Gastrocnemius medialis (tissue), 4 donors: ENCODE measurements at regions not wholly inside any gene's neighbourhood (a gene's known extent, or its start where the extent isn't known, plus 50 kb on each side); places are given as distances from the start of the nearest gene placed in this dataset.

Source experiments
- ATAC-seq, 2 donors: fragments of 150-250 bp; one replicate each; pipeline ENCODE4 v1.9.1; 2016
- DNase-seq, 2 donors: peaks; one replicate each; pipeline ENCODE4 v3.0.0-alpha.2; 2019
- H3K27ac ChIP-seq, 4 donors: fragments of 200-600 bp; sonication (generic); 1 replicate in 1 of 4; 2 replicates in 3 of 4; pipeline ENCODE4 v1.5.1; 2016 to 2018; ENCODE audit warnings: mild to moderate bottlenecking in 2 of 4, moderate library complexity in 1 of 4
- H3K27me3 ChIP-seq, 3 donors: fragments of 200-600 bp; sonication (generic) in 2 of 3; 1 replicate in 1 of 3; 2 replicates in 2 of 3; pipeline versions ENCODE4 v1.5.1 to v1.6.0; 2016 to 2019; ENCODE audit warnings: mild to moderate bottlenecking in 1 of 3, moderate library complexity in 1 of 3
- H3K36me3 ChIP-seq, 2 donors: fragments of 200-600 bp; sonication (generic) in 1 of 2; one replicate each; pipeline ENCODE4 v1.5.1; 2017 to 2018
- H3K4me1 ChIP-seq, 2 donors: fragments of 200-600 bp; sonication (generic) in 1 of 2; one replicate each; pipeline ENCODE4 v1.5.1; 2016 to 2017; ENCODE audit warnings: mild to moderate bottlenecking in 2 of 2
- H3K4me3 ChIP-seq, 4 donors: fragments of 200-600 bp; sonication (generic) in 3 of 4; 1 replicate in 1 of 4; 2 replicates in 3 of 4; pipeline ENCODE4 v1.5.1; 2016 to 2019; ENCODE audit warnings: mild to moderate bottlenecking in 2 of 4
- H3K9me3 ChIP-seq, 3 donors: fragments of 200-600 bp; sonication (generic) in 2 of 3; 1 replicate in 1 of 3; 2 replicates in 2 of 3; pipeline ENCODE4 v1.5.1; 2016 to 2019
- CTCF ChIP-seq, 5 experiments: fragments of 450-650 bp in 3 of 5; fragments of 200-600 bp in 2 of 5; sonication (generic) in 2 of 5; IDR thresholded peaks in 4 of 5; conservative IDR thresholded peaks in 1 of 5; 1 replicate in 4 of 5; 2 replicates in 1 of 5; pipeline ENCODE4 v1.5.1; 2016 to 2019; ENCODE audit warnings: antibody characterized with exemption in 5 of 5, mild to moderate bottlenecking in 3 of 5, moderate library complexity in 3 of 5
- POLR2A ChIP-seq, 2 donors: fragments of 450-650 bp; IDR thresholded peaks; one replicate each; pipeline ENCODE4 v1.6.1; 2017; ENCODE audit warnings: antibody characterized with exemption in 2 of 2, mild to moderate bottlenecking in 2 of 2, moderate library complexity in 2 of 2
- in situ Hi-C, 4 donors: fragments of 200-750 bp; cut with MboI; loops; one replicate each; pipeline versions ENCODE4 v1.15.0 to v1.8.0; 2017; ENCODE audit warnings: low sequenced_read_pairs in 4 of 4
- intact Hi-C: fragments of 100-400 bp; cut with DNase I; formaldehyde crosslinking; loops from one replicate; pipeline ENCODE4 v1.15.1; 2023; ENCODE audit warnings: low total_unique reads

GRCh38 chr1:9486466-9487140, 52.7 kb upstream of the SLC25A33 start:
- intact Hi-C loops: no loop called here
- in situ Hi-C loops: loop anchor here in 1 of 4 donors (25.0 kb wide), 1 partner anchor 349 kb away; the partner anchor contains the start of gene GPR157

More at GRCh38 chr1:9486466-9487140, 52.7 kb upstream of the SLC25A33 start:
- Histone ChIP-seq H3K36me3 (no peaks in the 10 kb centered on the region), H3K4me1 (no peaks in the 10 kb centered on the region), H3K4me3 (no peak overlapping the region), H3K27me3 (no peaks in the 10 kb centered on the region), H3K9me3 (no peaks in the 10 kb centered on the region), H3K27ac (no peak overlapping the region)
- no peak for DNase-seq
- TF ChIP-seq POLR2A (IDR thresholded peaks at IDR 0.05) (no peak), CTCF (IDR thresholded peaks at IDR 0.05 in 4 of 5, conservative IDR thresholded peaks at IDR 0.05 in 1 of 5) (no peak)
- ATAC-seq: no peak
